Mesenchymal stem cell (in vitro differentiated cells and primary cell): ENCODE measurements at regions not wholly inside any gene's neighbourhood (a gene's known extent, or its start where the extent isn't known, plus 50 kb on each side); places are given as distances from the start of the nearest gene placed in this dataset.

Source experiments
- DNase-seq: peaks from one replicate; pipeline ENCODE4 v3.0.0-alpha.2; 2013
- H2AFZ ChIP-seq: one replicate; pipeline ENCODE4 v1.6.1; 2013; ENCODE audit warnings: low read depth, mild to moderate bottlenecking, control low read depth, inconsistent platforms, low read length, moderate library complexity
- H2AK5ac ChIP-seq: 2 replicates; pipeline ENCODE4 v1.6.1; 2013; ENCODE audit warnings: low read length, moderate library complexity, mild to moderate bottlenecking, inconsistent platforms; ENCODE audit not compliant: severe bottlenecking
- H2BK120ac ChIP-seq: one replicate; pipeline ENCODE4 v1.6.1; 2013; ENCODE audit warnings: low read depth, mild to moderate bottlenecking, inconsistent platforms, low read length, moderate library complexity
- H2BK12ac ChIP-seq, 2 experiments: one replicate each; pipeline ENCODE4 v1.6.1; 2013; ENCODE audit warnings: inconsistent platforms in 2 of 2, low read length in 2 of 2, mild to moderate bottlenecking in 2 of 2, moderate library complexity in 2 of 2, control low read depth in 1 of 2
- H2BK15ac ChIP-seq: one replicate; pipeline ENCODE4 v1.6.1; 2013; ENCODE audit warnings: mild to moderate bottlenecking, low read depth, inconsistent platforms; ENCODE audit not compliant: poor library complexity, severe bottlenecking
- H2BK5ac ChIP-seq: 2 replicates; pipeline ENCODE4 v1.6.1; 2013; ENCODE audit warnings: low read depth, mild to moderate bottlenecking, low read length, control low read depth, inconsistent platforms; ENCODE audit not compliant: poor library complexity, severe bottlenecking
- H3K14ac ChIP-seq, 2 experiments: one replicate each; pipeline ENCODE4 v1.6.1; 2013; ENCODE audit warnings: inconsistent platforms in 2 of 2, low read length in 2 of 2, control low read depth in 1 of 2, mild to moderate bottlenecking in 1 of 2, moderate library complexity in 1 of 2
- H3K18ac ChIP-seq, 2 experiments: one replicate each; pipeline ENCODE4 v1.6.1; 2013; ENCODE audit warnings: inconsistent platforms in 2 of 2, low read length in 2 of 2, control low read depth in 1 of 2, low read depth in 1 of 2, mild to moderate bottlenecking in 1 of 2
- H3K23ac ChIP-seq, 2 experiments: one replicate each; pipeline ENCODE4 v1.6.1; 2013; ENCODE audit warnings: inconsistent platforms in 2 of 2, low read length in 2 of 2, mild to moderate bottlenecking in 2 of 2, moderate library complexity in 2 of 2, control low read depth in 1 of 2
- H3K27ac ChIP-seq: 2 replicates; pipeline ENCODE4 v1.5.1; 2013; ENCODE audit warnings: mild to moderate bottlenecking, moderate library complexity, low read length, control low read depth, inconsistent platforms; ENCODE audit not compliant: poor library complexity, severe bottlenecking
- H3K27me3 ChIP-seq, 2 experiments: 2 replicates each; pipeline versions ENCODE4 v1.6.1 to v1.7.0; 2013; ENCODE audit warnings: low read length in 2 of 2, mild to moderate bottlenecking in 2 of 2, moderate library complexity in 2 of 2, control low read depth in 1 of 2, inconsistent platforms in 1 of 2; ENCODE audit not compliant: control insufficient read depth in 1 of 2, insufficient read depth in 1 of 2
- H3K36me3 ChIP-seq, 2 experiments: 2 replicates each; pipeline versions ENCODE4 v1.6.1 to v1.7.0; 2013; ENCODE audit warnings: low read length in 2 of 2, control low read depth in 1 of 2, inconsistent platforms in 1 of 2, low read depth in 1 of 2, mild to moderate bottlenecking in 1 of 2; ENCODE audit not compliant: insufficient read depth in 2 of 2, control insufficient read depth in 1 of 2
- H3K4ac ChIP-seq, 2 experiments: one replicate each; pipeline ENCODE4 v1.6.1; 2013; ENCODE audit warnings: inconsistent platforms in 2 of 2, low read length in 2 of 2, mild to moderate bottlenecking in 2 of 2, moderate library complexity in 2 of 2, control low read depth in 1 of 2, low read depth in 1 of 2
- H3K4me1 ChIP-seq: 2 replicates; pipeline ENCODE4 v1.6.1; 2013; ENCODE audit warnings: low read depth, low read length, control low read depth; ENCODE audit not compliant: control insufficient read depth, insufficient read depth
- H3K4me2 ChIP-seq: 2 replicates; pipeline ENCODE4 v1.6.1; 2013; ENCODE audit warnings: low read length, mild to moderate bottlenecking, inconsistent platforms; ENCODE audit not compliant: poor library complexity, severe bottlenecking
- H3K4me3 ChIP-seq, 2 experiments: 2 replicates each; pipeline versions ENCODE4 v1.5.1 to v1.7.0; 2013; ENCODE audit warnings: low read length in 2 of 2, mild to moderate bottlenecking in 2 of 2, control low read depth in 1 of 2, low read depth in 1 of 2; ENCODE audit not compliant: insufficient read depth in 1 of 2
- H3K79me1 ChIP-seq: replicated peaks from 2 replicates; pipeline ENCODE4 v1.6.1; 2013; ENCODE audit warnings: mild to moderate bottlenecking, control low read depth, low read length, inconsistent platforms; ENCODE audit not compliant: poor library complexity, severe bottlenecking
- H3K9ac ChIP-seq: 2 replicates; pipeline ENCODE4 v1.7.0; 2013; ENCODE audit warnings: mild to moderate bottlenecking, low read length, moderate library complexity
- H3K9me3 ChIP-seq: 2 replicates; pipeline ENCODE4 v1.7.0; 2013; ENCODE audit warnings: mild to moderate bottlenecking, low read length; ENCODE audit not compliant: control insufficient read depth
- H4K8ac ChIP-seq: one replicate; pipeline ENCODE4 v1.6.1; 2013; ENCODE audit warnings: inconsistent platforms, mild to moderate bottlenecking, low read length, moderate library complexity
- H4K91ac ChIP-seq: one replicate; pipeline ENCODE4 v1.6.1; 2013; ENCODE audit warnings: mild to moderate bottlenecking, low read length, inconsistent platforms
- WGBS: methylation state at CpG from one replicate; pipeline ENCODE4 v1.1.7; 2013; ENCODE audit warnings: mixed read lengths; 5-methylcytosine and 5-hydroxymethylcytosine counted together

DNA sequence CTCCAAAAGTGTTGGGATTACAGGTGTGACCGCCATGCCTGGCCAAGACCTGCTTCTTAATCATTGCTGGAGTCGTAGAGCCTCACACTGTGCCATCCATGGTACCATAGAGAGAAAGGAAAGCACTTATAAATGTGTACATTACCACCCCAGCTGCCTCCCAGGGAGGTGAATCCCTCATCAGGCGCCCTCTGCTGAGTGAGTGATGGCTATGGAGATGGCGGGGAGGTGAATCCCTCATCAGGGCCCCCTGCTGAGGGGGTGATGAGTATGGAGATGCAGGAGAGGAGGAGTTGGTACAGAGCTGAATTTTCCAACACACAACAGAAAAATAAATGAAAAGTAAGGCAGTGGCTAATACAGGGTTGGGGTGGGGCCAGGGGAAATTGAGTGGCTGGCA, 263.4 kb downstream of the UQCRFS1 start:
- no peak overlapping the region for H3K18ac ChIP-seq
- no peaks in the 10 kb centered on the region for H3K4me1 ChIP-seq
- no peak overlapping the region for H2BK15ac ChIP-seq
- no peak overlapping the region for H3K4me2 ChIP-seq
- H3K9ac ChIP-seq, result no peak overlapping the region
- H2BK12ac ChIP-seq, result no peak overlapping the region
- 71% methylated on average over 4 of the region's 4 CpGs for WGBS
- no peak overlapping the region for H4K8ac ChIP-seq
- no peak overlapping the region for H3K27ac ChIP-seq
- peaks cover under 1% of the 10 kb centered on the region for H3K9me3 ChIP-seq
- no peak for DNase-seq
- no peaks in the 10 kb centered on the region for H3K79me1 ChIP-seq
- H2BK120ac ChIP-seq, result no peak overlapping the region
- no peaks in the 10 kb centered on the region for H3K36me3 ChIP-seq
- no peak overlapping the region for H3K23ac ChIP-seq
- peaks cover 0 to 19% of the 10 kb centered on the region in 2 experiments for H3K27me3 ChIP-seq
- H2BK5ac ChIP-seq, result no peak overlapping the region
- no peak overlapping the region for H2AK5ac ChIP-seq
- H4K91ac ChIP-seq, result no peak overlapping the region
- H2AFZ ChIP-seq, result no peak overlapping the region
- H3K4ac ChIP-seq, result no peak overlapping the region
- H3K14ac ChIP-seq, result no peak overlapping the region
- no peak overlapping the region for H3K4me3 ChIP-seq

DNA sequence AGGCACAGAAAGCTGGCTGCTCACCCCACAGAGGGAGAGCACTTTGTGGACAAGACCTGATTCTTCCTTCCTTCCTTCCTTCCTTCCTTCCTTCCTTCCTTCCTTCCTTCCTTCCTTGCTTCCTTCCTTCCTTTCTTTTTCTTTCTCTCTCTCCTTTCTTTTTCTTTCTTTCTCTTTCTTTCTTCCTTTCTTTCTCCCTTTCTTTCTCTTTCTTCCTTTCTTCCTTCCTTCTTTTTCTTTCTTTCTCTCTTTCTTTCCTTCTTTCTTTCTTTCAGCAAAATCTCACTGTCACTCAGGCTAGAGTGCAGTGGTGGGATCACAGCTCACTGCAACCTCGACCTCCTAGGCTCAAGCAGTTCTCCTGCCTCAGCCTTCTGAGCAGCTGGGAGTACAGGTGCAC, 263.9 kb downstream of the UQCRFS1 start:
- Histone ChIP-seq H2BK12ac (no peak overlapping the region), H2BK15ac (no peak overlapping the region), H3K14ac (no peak overlapping the region), H3K4me1 (no peaks in the 10 kb centered on the region), H3K18ac (no peak overlapping the region), H3K36me3 (no peaks in the 10 kb centered on the region), H3K79me1 (no peaks in the 10 kb centered on the region), H2BK120ac (no peak overlapping the region), H3K4me3 (no peak overlapping the region), H2BK5ac (no peak overlapping the region), H3K4ac (no peak overlapping the region), H3K9me3 (no peaks in the 10 kb centered on the region), H2AFZ (no peak overlapping the region), H2AK5ac (no peak overlapping the region), H4K8ac (no peak overlapping the region), H3K9ac (no peak overlapping the region), H3K23ac (no peak overlapping the region), H4K91ac (no peak overlapping the region), H3K4me2 (no peak overlapping the region), H3K27ac (no peak overlapping the region), H3K27me3 (peaks cover 0 to 19% of the 10 kb centered on the region in 2 experiments)
- WGBS, result 20% methylated on average over 1 of the region's 1 CpG
- no peak for DNase-seq

DNA sequence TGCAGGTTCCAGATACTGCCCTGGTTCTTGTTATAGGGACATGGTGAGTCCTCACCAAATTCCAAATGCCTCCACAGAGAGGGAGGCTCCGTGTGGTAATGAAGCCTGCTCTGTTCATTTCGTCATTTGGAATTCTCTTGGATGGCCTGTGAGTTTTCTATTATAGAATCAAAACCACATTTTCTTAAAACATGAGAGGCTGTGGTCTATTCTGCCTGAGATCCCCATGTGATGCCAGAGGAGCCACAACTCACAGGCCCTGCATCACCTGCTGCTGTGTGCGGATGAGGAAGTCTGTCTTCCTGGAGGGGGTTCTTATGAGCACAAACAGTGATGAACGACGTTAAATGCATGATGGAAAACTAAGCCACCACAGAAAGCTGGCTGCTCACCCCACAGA, 264.4 kb downstream of the UQCRFS1 start:
- no peak overlapping the region for H3K14ac ChIP-seq
- H3K27me3 ChIP-seq, result peaks cover 0 to 19% of the 10 kb centered on the region in 2 experiments
- no peaks in the 10 kb centered on the region for H3K9me3 ChIP-seq
- H4K8ac ChIP-seq, result no peak overlapping the region
- no peak overlapping the region for H2BK12ac ChIP-seq
- no peak overlapping the region for H4K91ac ChIP-seq
- WGBS, result 89% methylated on average over 3 of the region's 5 CpGs
- no peak overlapping the region for H3K9ac ChIP-seq
- H2AFZ ChIP-seq, result no peak overlapping the region
- DNase-seq, result no peak
- no peak overlapping the region for H2BK120ac ChIP-seq
- H3K4ac ChIP-seq, result no peak overlapping the region
- H3K79me1 ChIP-seq, result no peaks in the 10 kb centered on the region
- no peak overlapping the region for H2BK15ac ChIP-seq
- no peak overlapping the region for H2BK5ac ChIP-seq
- no peaks in the 10 kb centered on the region for H3K36me3 ChIP-seq
- no peak overlapping the region for H3K27ac ChIP-seq
- no peak overlapping the region for H3K4me2 ChIP-seq
- no peak overlapping the region for H3K18ac ChIP-seq
- no peaks in the 10 kb centered on the region for H3K4me1 ChIP-seq
- no peak overlapping the region for H2AK5ac ChIP-seq
- no peak overlapping the region for H3K4me3 ChIP-seq
- no peak overlapping the region for H3K23ac ChIP-seq

DNA sequence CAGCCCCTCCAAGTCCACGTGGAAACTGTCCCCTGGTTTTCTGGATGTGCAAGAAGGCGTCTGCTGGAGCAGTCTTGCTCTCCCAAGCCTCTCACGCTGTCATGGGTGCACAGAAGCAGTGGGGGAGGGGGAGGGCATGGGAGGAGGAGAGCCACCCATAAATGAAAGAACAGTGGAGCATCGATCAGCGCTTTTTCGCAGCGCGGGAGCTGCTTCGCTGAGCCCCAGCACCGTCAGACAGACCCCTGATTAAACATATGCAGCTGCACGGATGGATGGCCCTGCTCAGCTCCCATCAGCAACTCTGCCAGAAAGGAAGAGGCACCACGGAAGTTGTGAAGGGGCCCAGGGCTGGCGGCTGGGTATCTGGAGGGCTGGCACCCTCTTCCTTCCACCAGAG, 264.9 kb downstream of the UQCRFS1 start:
- Histone ChIP-seq H2AK5ac (no peak overlapping the region), H2BK12ac (no peak overlapping the region), H2BK5ac (no peak overlapping the region), H3K4me2 (no peak overlapping the region), H4K8ac (no peak overlapping the region), H4K91ac (no peak overlapping the region), H3K4me1 (no peaks in the 10 kb centered on the region), H3K27ac (no peak overlapping the region), H3K36me3 (no peaks in the 10 kb centered on the region), H3K9ac (no peak overlapping the region), H3K4me3 (no peak overlapping the region), H3K18ac (no peak overlapping the region), H3K23ac (no peak overlapping the region), H3K27me3 (peaks cover 0 to 19% of the 10 kb centered on the region in 2 experiments), H3K4ac (no peak overlapping the region), H3K79me1 (no peaks in the 10 kb centered on the region), H3K14ac (no peak overlapping the region), H2BK120ac (no peak overlapping the region), H2BK15ac (no peak overlapping the region), H2AFZ (no peak overlapping the region), H3K9me3 (no peaks in the 10 kb centered on the region)
- DNase-seq, result no peak
- 75% methylated on average over 12 of the region's 13 CpGs for WGBS
